Endothelial cell of umbilical vein (primary cell): ENCODE measurements at regions not wholly inside any gene's neighbourhood (a gene's known extent, or its start where the extent isn't known, plus 50 kb on each side); places are given as distances from the start of the nearest gene placed in this dataset.

Source experiments
- BruUV-seq: library from RNA; stranded (reverse); fragments of 400-500 nt; replicated peaks from 2 replicates; lab custom pipeline; 2021; lab: Mats Ljungman, UMichigan
- CTCF ChIA-PET: fragments of 300-600, 350-600 bp; sonication (Branson Sonifier 250); formaldehyde crosslinking; loops from one replicate; lab custom pipeline; 2021; ENCODE audit warnings: antibody characterized with exemption, inconsistent platforms; lab: Charles Lee
- POLR2A ChIA-PET: fragments of 300-600, 350-600 bp; sonication (Branson Sonifier 250); formaldehyde crosslinking; loops from one replicate; lab custom pipeline; 2021; ENCODE audit warnings: antibody characterized with exemption, inconsistent platforms; lab: Charles Lee
- DNase-seq: peaks from one replicate; pipeline ENCODE4 v3.0.0-alpha.2; 2011; ENCODE audit warnings: low read depth, low spot score
- FAIRE-seq: peaks from 2 replicates; lab custom pipeline; 2011; peaks lifted over from hg19 to GRCh38; lab: Jason Lieb, UNC
- H2AFZ ChIP-seq: 2 replicates; pipeline ENCODE4 v1.6.0; 2012; ENCODE audit warnings: low read depth, low read length, control low read depth, inconsistent platforms
- H3K27ac ChIP-seq: 2 replicates; pipeline ENCODE4 v1.5.1; 2011; ENCODE audit warnings: low read depth, mild to moderate bottlenecking, control low read depth, low read length, moderate library complexity; ENCODE audit not compliant: insufficient read depth
- H3K27me3 ChIP-seq, 2 experiments: 2 replicates each; pipeline versions ENCODE4 v1.6.0 to v1.6.1; 2011; ENCODE audit warnings: low read length in 2 of 2, mixed read lengths in 1 of 2; ENCODE audit not compliant: control insufficient read depth in 2 of 2, insufficient read depth in 2 of 2
- H3K36me3 ChIP-seq, 2 experiments: 2 replicates in 1 of 2; 3 replicates in 1 of 2; pipeline ENCODE4 v1.5.1; 2011; ENCODE audit warnings: low read length in 2 of 2, mild to moderate bottlenecking in 1 of 2, moderate library complexity in 1 of 2; ENCODE audit not compliant: control insufficient read depth in 2 of 2, insufficient read depth in 2 of 2; ENCODE audit errors: extremely low read depth in 1 of 2
- H3K4me1 ChIP-seq: 3 replicates; pipeline ENCODE4 v1.5.1; 2011; ENCODE audit warnings: mild to moderate bottlenecking, low read length; ENCODE audit not compliant: control insufficient read depth, insufficient read depth; ENCODE audit errors: extremely low read depth
- H3K4me2 ChIP-seq: 2 replicates; pipeline ENCODE4 v1.6.1; 2011; ENCODE audit warnings: low read length, control low read depth, mixed read lengths; ENCODE audit not compliant: insufficient read depth
- H3K4me3 ChIP-seq, 3 experiments: fragments of 200-600 bp in 1 of 3; sonication (generic), shearing (Covaris generic) in 1 of 3; replicated peaks in 1 of 3; 2 replicates each; pipeline ENCODE4 v1.5.1; 2011 to 2016; ENCODE audit warnings: control low read depth in 3 of 3, low read length in 3 of 3, mild to moderate bottlenecking in 2 of 3, inconsistent platforms in 1 of 3, low read depth in 1 of 3, moderate library complexity in 1 of 3; ENCODE audit not compliant: insufficient read depth in 1 of 3
- H3K79me2 ChIP-seq: 2 replicates; pipeline ENCODE4 v1.6.0; 2012; ENCODE audit warnings: low read length, inconsistent platforms; ENCODE audit not compliant: control insufficient read depth, insufficient read depth
- H3K9ac ChIP-seq: replicated peaks from 2 replicates; pipeline ENCODE3; 2011; ENCODE audit warnings: low read length, control low read depth; ENCODE audit not compliant: insufficient read depth; ENCODE audit errors: extremely low read depth
- H3K9me1 ChIP-seq: replicated peaks from 3 replicates; pipeline ENCODE4 v1.6.0; 2011; ENCODE audit warnings: mild to moderate bottlenecking, low read length; ENCODE audit not compliant: control insufficient read depth, insufficient read depth; ENCODE audit errors: extremely low read depth
- H3K9me3 ChIP-seq: replicated peaks from 2 replicates; pipeline ENCODE4 v1.5.1; 2012; ENCODE audit warnings: low read length, inconsistent platforms; ENCODE audit not compliant: control insufficient read depth, insufficient read depth
- H4K20me1 ChIP-seq: replicated peaks from 2 replicates; pipeline ENCODE3; 2011; ENCODE audit warnings: mild to moderate bottlenecking, low read length; ENCODE audit not compliant: control insufficient read depth, insufficient read depth; ENCODE audit errors: extremely low read depth
- CTCF ChIP-seq, 2 donors: IDR thresholded peaks; 1 replicate in 1 of 2; 2 replicates in 1 of 2; pipeline ENCODE4 v1.5.1; 2011; ENCODE audit warnings: low read length in 2 of 2, mild to moderate bottlenecking in 2 of 2, moderate library complexity in 2 of 2, control low read depth in 1 of 2, inconsistent platforms in 1 of 2, low read depth in 1 of 2; ENCODE audit not compliant: insufficient read depth in 1 of 2; ENCODE audit errors: extremely low read depth in 1 of 2
- EZH2 ChIP-seq: IDR thresholded peaks from 2 replicates; pipeline ENCODE4 v1.6.1; 2012; ENCODE audit warnings: borderline replicate concordance, low read depth, mild to moderate bottlenecking, moderate library complexity, low read length, inconsistent platforms; ENCODE audit not compliant: severe bottlenecking
- FOS ChIP-seq: IDR thresholded peaks from 2 replicates; pipeline ENCODE4 v1.6.1; 2011; ENCODE audit warnings: mild to moderate bottlenecking, low read length, moderate library complexity, borderline replicate concordance; ENCODE audit not compliant: insufficient read depth
- GATA2 ChIP-seq: IDR thresholded peaks from 2 replicates; pipeline ENCODE4 v1.7.0; 2011; ENCODE audit warnings: low read depth, mild to moderate bottlenecking, moderate library complexity, mixed read lengths, low read length; ENCODE audit not compliant: insufficient read length, insufficient read depth
- JUN ChIP-seq: IDR thresholded peaks from 2 replicates; pipeline ENCODE4 v1.6.1; 2011; ENCODE audit warnings: borderline replicate concordance, low read depth; ENCODE audit not compliant: insufficient read length, insufficient read depth
- MAX ChIP-seq: IDR thresholded peaks from 2 replicates; pipeline ENCODE4 v1.6.1; 2011; ENCODE audit not compliant: insufficient read depth, insufficient read length
- MYC ChIP-seq: IDR thresholded peaks from one replicate; pipeline ENCODE4 v1.6.1; 2011; ENCODE audit warnings: mild to moderate bottlenecking, low read depth, low read length
- POLR2A ChIP-seq: IDR thresholded peaks from 2 replicates; pipeline ENCODE4 v1.6.1; 2012; ENCODE audit warnings: low read depth, mild to moderate bottlenecking, control low read depth, low read length
- POLR2AphosphoS5 ChIP-seq: IDR thresholded peaks from 2 replicates; pipeline ENCODE4 v1.6.1; 2012; ENCODE audit warnings: low read depth, mild to moderate bottlenecking, control low read depth, low read length, moderate library complexity; ENCODE audit not compliant: insufficient read depth
- dilution Hi-C: fragments of 300-500 bp; cut with MboI; formaldehyde crosslinking; loops from one replicate; pipeline ENCODE4 v1.15.0; 2019; ENCODE audit warnings: low sequenced_read_pairs; ENCODE audit not compliant: extremely low pct_ligation_motif_present
- intact Hi-C: fragments of 100-400 bp; cut with micrococcal nuclease; formaldehyde crosslinking; loops from one replicate; pipeline ENCODE4 v1.10.0; 2022

- intact Hi-C loops: no loop called here
- FAIRE-seq (no peak), DNase-seq (no peak)
- dilution Hi-C loops: no loop called here
- Histone ChIP-seq H3K9me3 (no peaks in the 10 kb centered on the region), H3K36me3 (no peaks in the 10 kb centered on the region), H3K9me1 (no peaks in the 10 kb centered on the region), H3K4me2 (no peak overlapping the region), H3K79me2 (no peaks in the 10 kb centered on the region), H3K4me3 (no peak overlapping the region), H4K20me1 (no peaks in the 10 kb centered on the region), H2AFZ (no peak overlapping the region), H3K4me1 (no peaks in the 10 kb centered on the region), H3K27ac (no peak overlapping the region), H3K27me3 (peaks cover 4 to 6% of the 10 kb centered on the region in 2 experiments), H3K9ac (no peak overlapping the region)
- BruUV-seq: no TSS peak
- ChIA-PET CTCF (no interaction called here), POLR2A (no interaction called here)
- TF ChIP-seq EZH2 (no peak), FOS (no peak)
These were observed 138.8 kb downstream of the EVA1A start for GRCh38 chr2:75421986-75422385.

- H3K4me1 ChIP-seq: no peaks in the 10 kb centered on the region
- ChIA-PET POLR2A (no interaction called here), CTCF (interaction anchor here (1.1 kb wide), 1 partner anchor 9 kb away, joined by 3 read pairs; no protein-coding TSS in a partner anchor)
- H3K27ac ChIP-seq: no peak overlapping the region
- FAIRE-seq: no peak
- no peaks in the 10 kb centered on the region for H3K9me1 ChIP-seq
- H3K9me3 ChIP-seq: no peaks in the 10 kb centered on the region
- TF ChIP-seq GATA2: no peak
- no peak for TF ChIP-seq FOS
- TF ChIP-seq MAX: no peak
- no peak for TF ChIP-seq EZH2
- no peak for TF ChIP-seq POLR2AphosphoS5
- no peak for TF ChIP-seq MYC
- no peak for TF ChIP-seq JUN
- TF ChIP-seq CTCF (IDR thresholded peaks at IDR 0.05; ENCODE audit: extremely low read depth in 1 of 2, insufficient read depth in 1 of 2, low read depth in 1 of 2, low read length in 2 of 2): no peak
- TF ChIP-seq POLR2A: no peak
- DNase-seq: no peak
- BruUV-seq: no TSS peak
- no peaks in the 10 kb centered on the region for H3K79me2 ChIP-seq
- H3K4me3 ChIP-seq: no peak overlapping the region
- peaks cover 8 to 14% of the 10 kb centered on the region in 2 experiments for H3K27me3 ChIP-seq
- no peak overlapping the region for H3K9ac ChIP-seq
- no peaks in the 10 kb centered on the region for H4K20me1 ChIP-seq
- dilution Hi-C loops: no loop called here
- H3K4me2 ChIP-seq: no peak overlapping the region
- no peaks in the 10 kb centered on the region for H3K36me3 ChIP-seq
- H2AFZ ChIP-seq: no peak overlapping the region
- intact Hi-C loops: no loop called here
These were observed 144.1 kb downstream of the EVA1A start for GRCh38 chr2:75416420-75417342.
